Right forelimb (tissue), 1 donor: ENCODE measurements at regions not wholly inside any gene's neighbourhood (a gene's known extent, or its start where the extent isn't known, plus 50 kb on each side); places are given as distances from the start of the nearest gene placed in this dataset.
"Not testable (repeated sequence)": the region's sequence is repeated elsewhere in the genome, so short reads cannot be mapped to it uniquely, and the experiment has no call there.

Source experiments
- DNase-seq: peaks from one replicate; pipeline ENCODE4 v3.0.0-alpha.2; 2018

- DNase-seq = no peak
Observed at GRCh38 chr5:38645508-38645907, 89.1 kb upstream of the LIFR start.

DNA sequence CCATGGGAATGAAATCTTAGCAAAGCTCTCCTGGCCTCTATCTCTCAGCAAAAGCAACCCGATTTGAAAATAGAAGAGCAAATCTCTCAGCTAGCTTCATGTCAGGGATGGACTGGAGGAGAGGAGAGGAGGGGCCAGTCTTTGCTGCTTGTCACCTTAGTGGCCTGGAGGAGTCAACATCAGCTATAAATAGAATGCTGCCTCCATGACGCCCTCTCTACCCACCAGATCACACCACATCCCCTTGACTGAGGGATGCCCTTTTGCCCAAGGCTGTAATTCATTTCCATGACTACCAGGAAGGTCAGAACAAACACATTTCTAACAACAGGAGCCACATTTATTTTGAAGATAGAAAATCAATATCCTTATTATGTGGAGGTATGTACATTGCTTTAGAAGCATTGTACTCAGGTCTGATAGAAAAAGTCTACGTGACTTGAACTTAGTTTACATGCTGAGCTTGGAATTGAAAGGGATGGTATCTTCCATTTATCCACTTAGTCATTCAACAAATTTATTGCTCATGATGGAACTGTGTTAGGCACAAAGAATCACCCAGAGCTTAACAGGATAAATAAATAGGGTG, 92.4 kb upstream of the LIFR start:
- no peak for DNase-seq

- no peak for DNase-seq
Observed at GRCh38 chr5:38650540-38650939, 94.1 kb upstream of the LIFR start.

DNA sequence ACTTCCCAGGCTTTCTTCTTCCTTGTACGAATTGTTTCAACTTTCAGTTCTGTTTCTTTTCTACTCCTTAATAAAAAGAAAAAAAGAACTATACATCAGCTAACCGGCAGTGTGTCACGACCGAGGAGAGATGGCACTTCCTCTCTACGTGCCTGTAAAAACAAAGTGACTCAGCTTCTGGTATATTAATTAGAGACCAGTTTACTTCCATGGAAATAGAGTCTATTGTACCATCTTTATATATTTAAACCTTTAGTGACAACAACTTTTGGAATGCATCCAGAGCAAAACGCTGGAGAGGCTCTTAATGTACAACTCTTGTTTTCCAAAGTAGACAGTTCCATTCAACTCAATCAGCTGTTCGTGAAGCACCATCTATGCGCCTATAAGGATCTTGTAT, 94.5 kb upstream of the LIFR start:
- no peak for DNase-seq

GRCh38 chr5:38651806-38652205, 95.4 kb upstream of the LIFR start:
- no peak for DNase-seq

DNA sequence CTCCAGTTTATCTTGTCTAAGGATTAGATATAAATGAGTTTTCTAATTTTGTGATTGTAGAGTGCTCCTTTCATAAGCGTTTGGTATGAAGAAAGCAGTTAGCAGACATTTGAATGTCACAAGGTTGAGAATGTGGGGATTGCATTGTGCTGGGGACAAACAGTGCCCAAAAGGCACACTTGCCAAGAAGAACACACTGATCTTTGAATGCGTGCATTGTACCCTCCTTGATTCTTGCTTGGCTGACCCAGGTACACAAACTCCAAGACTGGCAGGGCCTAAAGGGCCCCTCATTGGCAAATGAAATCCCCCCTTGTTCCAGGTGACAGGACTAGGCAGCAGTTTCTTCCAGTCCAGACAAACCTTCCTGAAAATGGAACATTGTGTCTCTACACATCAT, 96.9 kb upstream of the LIFR start:
- no peak for DNase-seq

DNA sequence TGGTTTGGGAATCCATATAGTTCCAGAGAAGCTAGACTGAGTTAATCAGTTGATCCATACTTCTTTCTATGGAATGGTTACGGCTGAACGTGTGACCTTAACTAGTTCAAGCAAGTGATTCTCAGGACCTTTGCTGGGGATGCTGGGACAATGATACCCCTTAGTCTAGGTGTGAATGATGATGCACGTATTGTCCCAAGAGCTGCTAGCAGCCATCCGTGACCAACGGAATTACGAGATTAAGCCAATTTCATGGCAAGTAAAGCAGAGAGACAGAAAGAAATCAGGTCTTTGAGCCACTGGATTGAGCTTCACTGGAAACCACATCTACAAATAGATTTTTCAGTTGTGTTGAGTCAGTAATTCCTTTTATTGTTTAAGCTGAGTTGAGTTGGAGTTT, 99.2 kb upstream of the LIFR start:
- no peak for DNase-seq

- DNase-seq = no peak
Observed at GRCh38 chr5:38656568-38656967, 100.1 kb upstream of the LIFR start.

GRCh38 chr5:38657020-38657419, 100.6 kb upstream of the LIFR start:
- no peak for DNase-seq

DNA sequence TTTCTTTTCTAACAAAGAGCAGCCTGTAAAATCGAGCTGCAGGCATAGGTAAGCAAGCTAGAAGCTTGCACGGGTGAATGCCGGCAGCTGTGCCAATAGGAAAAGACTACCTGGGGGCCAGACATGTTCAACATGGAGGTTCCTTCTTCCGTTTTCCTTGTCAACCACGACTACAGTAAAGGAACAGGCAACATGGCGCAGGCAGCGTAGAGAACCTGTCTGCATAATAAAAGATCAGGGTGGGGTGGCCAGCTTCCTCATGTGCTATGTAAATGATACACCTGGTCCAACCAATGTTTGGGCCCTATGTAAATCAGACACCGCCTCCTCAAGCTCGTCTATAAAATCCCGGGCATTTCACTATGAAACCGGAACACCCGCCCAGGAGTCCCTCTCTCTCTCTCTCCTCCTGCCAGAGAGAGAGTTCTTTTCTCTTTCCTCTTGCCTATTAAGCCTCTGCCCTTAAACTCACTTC, 103.8 kb upstream of the LIFR start:
- DNase-seq = no peak

DNA sequence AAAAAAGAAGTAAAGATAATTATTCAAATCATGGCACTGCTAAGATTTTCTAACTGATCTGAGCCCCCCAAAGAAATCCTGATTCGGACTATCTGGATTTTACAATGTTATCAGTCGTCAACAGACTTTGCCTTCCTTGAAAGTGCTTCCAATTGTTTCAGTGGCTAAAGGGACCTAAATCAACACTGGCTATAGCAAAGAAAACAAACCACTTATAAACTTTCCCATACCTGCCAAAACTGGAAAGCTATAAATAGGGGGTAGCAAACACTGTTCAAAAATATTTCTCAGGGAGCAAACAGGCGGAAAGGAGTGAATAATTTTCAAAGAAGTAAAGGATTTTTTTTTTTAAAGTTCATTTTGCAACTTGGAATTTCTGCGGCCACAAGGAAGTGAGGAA, 105.6 kb upstream of the LIFR start:
- DNase-seq = no peak

GRCh38 chr5:38663249-38663648, 106.8 kb upstream of the LIFR start:
- DNase-seq = no peak

- DNase-seq = no peak
Observed at GRCh38 chr5:38666668-38667498, 110.4 kb upstream of the LIFR start.

GRCh38 chr5:38667499-38667776, 111.0 kb upstream of the LIFR start:
- DNase-seq = no peak

DNA sequence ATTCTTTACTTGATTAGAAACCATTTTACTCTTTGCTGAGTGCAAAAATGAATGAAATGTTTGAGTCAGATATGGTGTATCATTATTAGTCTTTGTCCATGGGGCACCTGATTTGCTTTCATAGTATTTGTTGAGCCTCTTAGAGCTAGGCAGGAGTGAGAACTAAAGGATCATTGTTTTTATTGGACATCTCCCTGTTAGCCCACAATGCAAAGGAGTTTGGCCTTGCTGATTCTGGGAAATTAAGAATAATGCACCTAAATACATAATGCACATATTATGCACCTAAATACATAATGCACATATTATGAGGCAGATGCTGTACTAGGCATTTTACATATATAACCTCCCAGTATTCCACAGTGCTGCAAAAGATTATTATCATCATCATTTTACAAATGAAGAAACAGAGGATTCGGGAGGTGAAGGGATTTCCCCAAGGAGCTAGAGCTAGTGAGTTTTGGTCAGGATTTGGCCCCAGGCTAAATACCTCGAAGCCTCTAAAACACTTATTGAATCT, 113.0 kb upstream of the LIFR start:
- no peak for DNase-seq

DNA sequence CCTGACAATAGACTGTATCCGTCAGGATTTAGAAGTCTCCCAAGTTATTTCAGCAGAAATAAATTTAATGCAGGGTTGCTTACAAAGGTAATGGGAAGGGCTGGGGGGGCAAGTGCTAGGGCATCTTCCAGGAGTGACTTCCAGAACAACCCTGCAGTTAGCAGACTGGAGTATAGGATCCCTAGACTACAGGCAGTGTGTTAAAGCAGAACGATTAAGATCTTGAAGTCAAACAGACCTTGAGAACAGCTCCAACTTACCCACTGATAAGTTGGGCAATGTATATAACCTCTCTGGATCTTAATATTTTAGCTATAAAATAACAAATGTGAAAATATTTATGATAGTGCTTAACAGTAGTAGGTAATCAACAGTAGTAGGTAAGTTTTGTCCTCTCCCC, 113.6 kb upstream of the LIFR start:
- DNase-seq = no peak

DNA sequence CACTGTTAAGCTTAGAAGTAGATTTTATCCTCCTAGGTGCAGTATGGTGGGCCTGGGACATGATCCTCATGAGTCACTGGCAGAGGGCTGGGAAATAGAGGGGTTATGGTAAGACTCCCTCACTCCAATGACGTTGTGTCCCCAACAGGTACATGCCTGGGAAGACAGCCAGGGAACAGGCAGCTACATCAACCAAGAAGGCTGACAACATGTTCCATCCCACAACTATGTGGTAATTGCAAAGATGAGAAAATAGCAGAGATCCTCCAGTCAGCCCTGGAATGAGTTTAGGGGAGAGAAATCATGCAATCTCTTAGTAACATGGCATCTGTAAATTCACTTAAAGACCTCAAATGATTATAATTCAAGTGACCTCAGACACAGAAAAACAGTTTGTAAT, 114.4 kb upstream of the LIFR start:
- DNase-seq = no peak

DNA sequence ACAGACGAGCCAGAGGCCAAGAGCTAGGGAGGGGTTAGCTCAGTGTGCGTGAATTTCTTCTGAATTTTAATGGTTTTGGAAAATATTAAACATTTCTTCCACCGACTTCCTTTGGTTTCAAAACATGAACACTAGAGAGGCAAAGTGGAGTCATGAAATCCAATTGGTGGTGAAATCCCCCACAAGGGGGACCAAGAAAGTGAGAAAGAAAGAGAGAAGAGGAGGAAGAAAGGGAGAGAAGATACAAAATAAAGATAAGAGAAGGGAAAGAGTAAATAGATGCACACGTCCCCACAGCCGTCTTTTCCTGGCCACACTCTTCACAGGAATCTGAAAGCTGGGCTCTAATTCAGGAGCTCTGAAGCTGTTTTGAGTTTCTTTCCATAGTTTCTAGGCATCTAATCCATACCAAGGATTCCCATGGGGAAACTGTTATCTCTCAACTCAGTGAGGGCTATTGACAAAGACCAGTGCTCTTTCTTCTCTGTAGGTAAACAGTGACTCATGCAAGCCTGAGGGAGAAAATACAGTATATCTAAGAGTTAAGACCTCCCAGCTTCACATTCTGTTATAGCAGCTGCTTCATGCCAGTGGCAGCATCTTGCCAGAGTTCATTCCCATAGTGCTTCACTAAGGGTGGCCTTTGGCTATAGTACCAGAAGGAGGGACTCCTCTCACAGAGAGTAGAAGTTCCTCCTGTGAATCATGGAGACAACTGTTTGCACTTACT, 115.8 kb upstream of the LIFR start:
- no peak for DNase-seq

- DNase-seq = no peak
Observed at GRCh38 chr5:38673671-38674071, 117.2 kb upstream of the LIFR start.

- DNase-seq = no peak
Observed at GRCh38 chr5:38675443-38675842, 119.0 kb upstream of the LIFR start.

DNA sequence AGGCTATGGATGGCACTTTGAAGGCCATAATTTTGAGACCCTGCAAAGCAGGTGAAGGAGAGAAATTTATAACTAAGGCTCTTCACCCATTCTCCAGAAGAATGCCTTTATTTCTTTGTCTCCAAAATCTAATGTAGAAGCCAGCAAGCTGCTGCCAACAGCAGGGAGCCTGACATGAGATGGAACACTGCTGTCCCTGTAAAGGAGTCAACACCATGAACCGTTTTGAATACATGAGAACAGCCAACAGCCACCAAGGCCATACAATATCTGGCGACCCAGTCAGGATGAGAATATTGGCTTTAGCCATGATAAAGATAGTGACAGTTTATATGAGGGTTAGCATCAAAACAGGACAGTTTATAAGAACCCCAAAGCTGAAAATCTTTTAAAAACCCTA, 121.2 kb upstream of the LIFR start:
- DNase-seq = no peak

- no peak for DNase-seq
Observed at GRCh38 chr5:38678076-38678475, 121.6 kb upstream of the LIFR start.

- DNase-seq = not testable (repeated sequence)
Observed at GRCh38 chr5:38678697-38679096, 122.3 kb upstream of the LIFR start.
